ENCODE measurements at regions not wholly inside any gene's neighbourhood (a gene's known extent, or its start where the extent isn't known, plus 50 kb on each side); places are given as distances from the start of the nearest gene placed in this dataset.

DNA sequence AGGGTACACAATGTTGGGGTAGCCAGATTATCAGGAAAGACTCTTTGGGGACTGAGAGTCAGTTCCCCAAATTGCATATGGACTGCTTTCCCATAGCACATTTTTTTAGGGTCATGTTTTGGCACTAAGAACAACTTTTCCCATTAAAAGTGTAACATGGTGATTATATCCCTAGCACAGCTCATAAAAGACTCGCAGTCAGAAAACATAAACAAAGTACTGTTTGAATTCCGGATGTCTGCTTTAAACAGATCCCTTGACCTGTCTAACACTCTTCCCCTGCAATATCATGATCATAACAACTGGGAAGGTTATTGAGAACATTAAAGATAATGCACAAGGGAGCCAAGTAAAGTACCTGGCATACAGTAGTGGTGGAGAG lies 262.2 kb downstream of the ASXL3 start:
- no peak overlapping the region for H2AFZ ChIP-seq (ENCODE audit: low read length)
- no peaks in the 10 kb centered on the region for H3K27me3 ChIP-seq (ENCODE audit: low read length)
- no peaks in the 10 kb centered on the region for H3K36me3 ChIP-seq (ENCODE audit: low read depth, low read length)
- H3K9ac ChIP-seq (ENCODE audit: low read length): no peak overlapping the region
- no peak overlapping the region for H3K27ac ChIP-seq (ENCODE audit: low read length)
- ChIA-PET POLR2A (ENCODE audit: unreplicated experiment) (no interaction called here), CTCF (interaction anchor here (0.6 kb wide), 1 partner anchor 201 kb away, joined by 4 read pairs; no protein-coding TSS in a partner anchor)
- no TSS peak for BruUV-seq (replicated peaks)
- H3K4me2 ChIP-seq (ENCODE audit: low read length): no peak overlapping the region
- ATAC-seq: no peak
- no peak for DNase-seq
- H3K79me2 ChIP-seq (ENCODE audit: low read length): no peaks in the 10 kb centered on the region
- H3K4me1 ChIP-seq (ENCODE audit: insufficient read depth, low read length): no peaks in the 10 kb centered on the region
- no peaks in the 10 kb centered on the region for H3K9me3 ChIP-seq (ENCODE audit: low read length)
- intact Hi-C loops (cut with micrococcal nuclease): no loop called here
- H4K20me1 ChIP-seq (ENCODE audit: low read length): no peaks in the 10 kb centered on the region
- H3K4me3 ChIP-seq (ENCODE audit: low read length): no peak overlapping the region
- TF ChIP-seq, protein P1, sequence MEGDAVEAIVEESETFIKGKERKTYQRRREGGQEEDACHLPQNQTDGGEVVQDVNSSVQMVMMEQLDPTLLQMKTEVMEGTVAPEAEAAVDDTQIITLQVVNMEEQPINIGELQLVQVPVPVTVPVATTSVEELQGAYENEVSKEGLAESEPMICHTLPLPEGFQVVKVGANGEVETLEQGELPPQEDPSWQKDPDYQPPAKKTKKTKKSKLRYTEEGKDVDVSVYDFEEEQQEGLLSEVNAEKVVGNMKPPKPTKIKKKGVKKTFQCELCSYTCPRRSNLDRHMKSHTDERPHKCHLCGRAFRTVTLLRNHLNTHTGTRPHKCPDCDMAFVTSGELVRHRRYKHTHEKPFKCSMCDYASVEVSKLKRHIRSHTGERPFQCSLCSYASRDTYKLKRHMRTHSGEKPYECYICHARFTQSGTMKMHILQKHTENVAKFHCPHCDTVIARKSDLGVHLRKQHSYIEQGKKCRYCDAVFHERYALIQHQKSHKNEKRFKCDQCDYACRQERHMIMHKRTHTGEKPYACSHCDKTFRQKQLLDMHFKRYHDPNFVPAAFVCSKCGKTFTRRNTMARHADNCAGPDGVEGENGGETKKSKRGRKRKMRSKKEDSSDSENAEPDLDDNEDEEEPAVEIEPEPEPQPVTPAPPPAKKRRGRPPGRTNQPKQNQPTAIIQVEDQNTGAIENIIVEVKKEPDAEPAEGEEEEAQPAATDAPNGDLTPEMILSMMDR (conservative IDR thresholded peaks at IDR 0.05; ENCODE audit: low read depth, low read length): no peak
- TF ChIP-seq EZH2phosphoT487 (IDR thresholded peaks at IDR 0.05; ENCODE audit: borderline replicate concordance, low read length) (no peak), EZH2 (IDR thresholded peaks at IDR 0.05; ENCODE audit: low read length, unreplicated experiment) (no peak)
- no peaks in the 10 kb centered on the region for H3F3A ChIP-seq (ENCODE audit: low read length, unreplicated experiment)
- H3K9me2 ChIP-seq (replicated peaks; ENCODE audit: low read length): no peaks in the 10 kb centered on the region

DNA sequence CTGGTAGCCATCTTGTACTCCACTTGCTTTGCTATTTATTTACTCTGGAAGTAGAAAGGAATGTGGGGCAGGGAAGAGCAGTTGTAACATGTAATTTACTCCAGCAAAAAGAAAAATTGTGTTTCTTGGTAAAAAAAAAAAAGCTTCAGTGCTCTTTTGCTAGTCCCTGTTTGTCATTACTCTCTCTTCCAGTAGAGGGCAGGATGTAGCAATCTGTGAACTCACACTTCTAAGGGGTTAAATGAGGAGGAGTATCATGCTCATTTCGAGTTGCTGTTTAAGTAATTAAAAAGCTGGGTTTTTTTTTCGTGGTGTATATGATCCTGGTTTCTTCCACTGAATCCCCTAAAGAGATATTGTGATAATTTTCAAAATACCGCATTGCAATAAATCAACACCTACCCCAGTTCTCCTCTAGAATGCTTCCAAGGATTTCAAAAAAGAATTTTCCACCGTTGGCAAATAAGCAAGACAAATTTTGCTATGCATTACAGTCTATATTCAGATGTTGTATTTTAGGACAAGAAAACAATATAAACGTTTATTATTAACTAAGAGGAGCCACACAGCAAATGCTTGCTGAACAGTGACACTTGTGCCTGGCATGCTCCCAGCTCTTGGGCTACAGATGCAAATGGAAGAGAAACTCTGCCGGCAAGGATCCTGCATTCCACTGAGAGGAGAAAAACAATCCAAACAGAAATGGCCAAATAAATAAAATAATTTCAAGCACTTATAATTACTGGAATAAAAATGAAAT lies 261.6 kb downstream of the ASXL3 start:
- Histone ChIP-seq H3K4me2 (ENCODE audit: low read length) (no peak overlapping the region), H3K9me2 (replicated peaks; ENCODE audit: low read length) (no peaks in the 10 kb centered on the region), H2AFZ (ENCODE audit: low read length) (no peak overlapping the region), H3K27ac (ENCODE audit: low read length) (no peak overlapping the region), H3K9ac (ENCODE audit: low read length) (no peak overlapping the region), H3K36me3 (ENCODE audit: low read depth, low read length) (no peaks in the 10 kb centered on the region), H3K9me3 (ENCODE audit: low read length) (no peaks in the 10 kb centered on the region), H3F3A (ENCODE audit: low read length, unreplicated experiment) (no peaks in the 10 kb centered on the region), H3K79me2 (ENCODE audit: low read length) (no peaks in the 10 kb centered on the region), H3K4me3 (ENCODE audit: low read length) (no peak overlapping the region), H4K20me1 (ENCODE audit: low read length) (no peaks in the 10 kb centered on the region), H3K27me3 (ENCODE audit: low read length) (no peaks in the 10 kb centered on the region), H3K4me1 (ENCODE audit: insufficient read depth, low read length) (no peaks in the 10 kb centered on the region)
- intact Hi-C loops (cut with micrococcal nuclease): loop anchor here (5.0 to 10.0 kb wide), 2 partner anchors 238 to 485 kb away; no protein-coding TSS in a partner anchor
- DNase-seq: peak; percentile 43
- TF ChIP-seq EZH2 (IDR thresholded peaks at IDR 0.05; ENCODE audit: low read length, unreplicated experiment): no peak
- TF ChIP-seq, protein P1 (conservative IDR thresholded peaks at IDR 0.05; ENCODE audit: low read depth, low read length): peak; percentile 64
- TF ChIP-seq EZH2phosphoT487 (IDR thresholded peaks at IDR 0.05; ENCODE audit: borderline replicate concordance, low read length): no peak
- CTCF ChIA-PET: interaction anchor here (0.6 kb wide), 5 partner anchors 78 to 283 kb away, joined by 3 to 4 read pairs (median 4); no protein-coding TSS in a partner anchor
- BruUV-seq (replicated peaks): no TSS peak
- POLR2A ChIA-PET (ENCODE audit: unreplicated experiment): no interaction called here
- no peak for ATAC-seq

DNA sequence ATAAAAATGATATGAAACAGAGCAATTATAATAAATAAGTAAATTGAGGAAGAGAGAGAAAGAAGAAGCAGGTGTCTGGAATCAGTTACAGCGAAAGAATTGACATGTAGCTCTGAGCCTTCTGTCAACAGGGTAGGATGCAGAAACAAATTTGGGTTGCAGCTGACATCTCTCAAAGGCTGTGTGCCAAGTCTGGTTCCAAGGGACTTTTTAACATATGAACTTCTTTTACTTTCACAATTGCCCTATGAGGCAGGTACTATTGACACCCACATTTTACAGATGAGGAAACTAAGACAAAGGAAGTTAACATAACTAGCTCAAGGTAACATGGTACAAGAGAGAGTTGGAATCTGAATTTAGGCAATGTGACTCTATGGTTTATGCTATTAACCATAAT lies 260.0 kb downstream of the ASXL3 start:
- no peaks in the 10 kb centered on the region for H3K4me1 ChIP-seq (ENCODE audit: insufficient read depth, low read length)
- H3K9ac ChIP-seq (ENCODE audit: low read length): no peak overlapping the region
- no peak overlapping the region for H2AFZ ChIP-seq (ENCODE audit: low read length)
- CTCF ChIA-PET: no interaction called here
- no peak overlapping the region for H3K4me2 ChIP-seq (ENCODE audit: low read length)
- DNase-seq: no peak
- no peak for ATAC-seq
- H3K4me3 ChIP-seq (ENCODE audit: low read length): no peak overlapping the region
- intact Hi-C loops (cut with micrococcal nuclease): loop anchor here (5.0 to 10.0 kb wide), 2 partner anchors 239 to 487 kb away; no protein-coding TSS in a partner anchor
- H3K27me3 ChIP-seq (ENCODE audit: low read length): no peaks in the 10 kb centered on the region
- no peaks in the 10 kb centered on the region for H3K79me2 ChIP-seq (ENCODE audit: low read length)
- H3K9me2 ChIP-seq (replicated peaks; ENCODE audit: low read length): no peaks in the 10 kb centered on the region
- H3K9me3 ChIP-seq (ENCODE audit: low read length): no peaks in the 10 kb centered on the region
- no peak overlapping the region for H3K27ac ChIP-seq (ENCODE audit: low read length)
- POLR2A ChIA-PET (ENCODE audit: unreplicated experiment): no interaction called here
- H3K36me3 ChIP-seq (ENCODE audit: low read depth, low read length): no peaks in the 10 kb centered on the region
- H4K20me1 ChIP-seq (ENCODE audit: low read length): no peaks in the 10 kb centered on the region
- TF ChIP-seq EZH2 (IDR thresholded peaks at IDR 0.05; ENCODE audit: low read length, unreplicated experiment) (no peak), EZH2phosphoT487 (IDR thresholded peaks at IDR 0.05; ENCODE audit: borderline replicate concordance, low read length) (no peak)
- TF ChIP-seq, protein P1 (conservative IDR thresholded peaks at IDR 0.05; ENCODE audit: low read depth, low read length): no peak
- no TSS peak for BruUV-seq (replicated peaks)
- no peaks in the 10 kb centered on the region for H3F3A ChIP-seq (ENCODE audit: low read length, unreplicated experiment)
